GM19328 (cell line): ENCODE measurements at regions not wholly inside any gene's neighbourhood (a gene's known extent, or its start where the extent isn't known, plus 50 kb on each side); places are given as distances from the start of the nearest gene placed in this dataset.

Experiments used
- ATAC-seq: cut with Tn5 transposase; IDR thresholded peaks from one replicate; pipeline ENCODE4 v1.9.1; 2021; ENCODE audit warnings: mild to moderate bottlenecking, moderate library complexity; ENCODE audit not compliant: unreplicated experiment

- ATAC-seq: no peak
Measured at GRCh38 chr3:182606905-182607504, 186.3 kb upstream of the ATP11B start.

GRCh38 chr3:182608832-182609231, 184.5 kb upstream of the ATP11B start:
- no peak for ATAC-seq

GRCh38 chr3:182609575-182610156, 183.6 kb upstream of the ATP11B start:
- no peak for ATAC-seq

- ATAC-seq: no peak
Measured at GRCh38 chr3:182612332-182612731, 181.0 kb upstream of the ATP11B start.

- ATAC-seq: no peak
Measured at GRCh38 chr3:182617500-182617899, 175.8 kb upstream of the ATP11B start.

- ATAC-seq: no peak
Measured at GRCh38 chr3:182618085-182618732, 175.1 kb upstream of the ATP11B start.

GRCh38 chr3:182618981-182619591, 174.2 kb upstream of the ATP11B start:
- no peak for ATAC-seq

- no peak for ATAC-seq
Measured at GRCh38 chr3:182620723-182621434, 172.4 kb upstream of the ATP11B start.

GRCh38 chr3:182621435-182622240, 171.7 kb upstream of the ATP11B start:
- ATAC-seq: no peak

GRCh38 chr3:182622241-182622545, 171.1 kb upstream of the ATP11B start:
- no peak for ATAC-seq

- no peak for ATAC-seq
Measured at GRCh38 chr3:182626484-182627467, 166.5 kb upstream of the ATP11B start.

GRCh38 chr3:182628531-182628930, 164.8 kb upstream of the ATP11B start:
- no peak for ATAC-seq

GRCh38 chr3:182629521-182629920, 163.8 kb upstream of the ATP11B start:
- no peak for ATAC-seq

- ATAC-seq: no peak
Measured at GRCh38 chr3:182631183-182632076, 161.9 kb upstream of the ATP11B start.

GRCh38 chr3:182632077-182632393, 161.3 kb upstream of the ATP11B start:
- ATAC-seq: no peak

- no peak for ATAC-seq
Measured at GRCh38 chr3:182633186-182633585, 160.1 kb upstream of the ATP11B start.

- no peak for ATAC-seq
Measured at GRCh38 chr3:182636646-182637045, 156.7 kb upstream of the ATP11B start.

- no peak for ATAC-seq
Measured at GRCh38 chr3:182637350-182638110, 155.8 kb upstream of the ATP11B start.
